ENCODE measurements at regions not wholly inside any gene's neighbourhood (a gene's known extent, or its start where the extent isn't known, plus 50 kb on each side); places are given as distances from the start of the nearest gene placed in this dataset.

DNA sequence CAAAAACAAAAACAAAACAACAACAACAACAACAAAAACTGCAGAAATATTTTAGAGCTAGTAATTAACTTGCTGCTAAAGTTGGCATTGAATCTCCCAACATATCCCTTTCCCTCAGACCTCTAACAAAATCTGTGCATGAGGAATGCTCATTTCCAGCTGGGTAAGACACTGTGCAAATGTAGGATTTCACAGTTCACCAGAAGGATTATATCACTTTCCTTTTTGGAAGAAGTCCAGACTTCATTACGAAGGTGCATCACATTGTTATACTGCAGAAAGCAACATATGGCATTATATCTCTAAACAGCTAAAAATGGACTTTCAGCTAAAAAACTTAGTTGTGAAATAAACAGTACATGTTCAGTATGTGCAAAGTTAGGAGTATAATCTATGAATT, 341.8 kb downstream of the FSCB start:
- TF ChIP-seq, protein P1, sequence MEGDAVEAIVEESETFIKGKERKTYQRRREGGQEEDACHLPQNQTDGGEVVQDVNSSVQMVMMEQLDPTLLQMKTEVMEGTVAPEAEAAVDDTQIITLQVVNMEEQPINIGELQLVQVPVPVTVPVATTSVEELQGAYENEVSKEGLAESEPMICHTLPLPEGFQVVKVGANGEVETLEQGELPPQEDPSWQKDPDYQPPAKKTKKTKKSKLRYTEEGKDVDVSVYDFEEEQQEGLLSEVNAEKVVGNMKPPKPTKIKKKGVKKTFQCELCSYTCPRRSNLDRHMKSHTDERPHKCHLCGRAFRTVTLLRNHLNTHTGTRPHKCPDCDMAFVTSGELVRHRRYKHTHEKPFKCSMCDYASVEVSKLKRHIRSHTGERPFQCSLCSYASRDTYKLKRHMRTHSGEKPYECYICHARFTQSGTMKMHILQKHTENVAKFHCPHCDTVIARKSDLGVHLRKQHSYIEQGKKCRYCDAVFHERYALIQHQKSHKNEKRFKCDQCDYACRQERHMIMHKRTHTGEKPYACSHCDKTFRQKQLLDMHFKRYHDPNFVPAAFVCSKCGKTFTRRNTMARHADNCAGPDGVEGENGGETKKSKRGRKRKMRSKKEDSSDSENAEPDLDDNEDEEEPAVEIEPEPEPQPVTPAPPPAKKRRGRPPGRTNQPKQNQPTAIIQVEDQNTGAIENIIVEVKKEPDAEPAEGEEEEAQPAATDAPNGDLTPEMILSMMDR (IDR thresholded peaks at IDR 0.05 in 8 of 11, conservative IDR thresholded peaks at IDR 0.05 in 3 of 11), result no peak
- no peak for TF ChIP-seq POLR2AphosphoS5 (IDR thresholded peaks at IDR 0.05)

Data from spleen (tissue), 7 donors.